Transverse colon (tissue), 4 donors: ENCODE measurements at regions not wholly inside any gene's neighbourhood (a gene's known extent, or its start where the extent isn't known, plus 50 kb on each side); places are given as distances from the start of the nearest gene placed in this dataset.

ENCODE experiments used
- DNase-seq: peaks from one replicate; pipeline ENCODE4 v3.0.0-alpha.2; 2019
- H3K27ac ChIP-seq, 4 donors: fragments of 200-600 bp; sonication (generic); 2 replicates each; pipeline ENCODE4 v1.5.1; 2016 to 2018; ENCODE audit warnings: inconsistent platforms in 4 of 4
- H3K27me3 ChIP-seq: fragments of 200-600 bp; sonication (generic); 2 replicates; pipeline ENCODE4 v1.5.1; 2017; ENCODE audit warnings: inconsistent platforms
- H3K36me3 ChIP-seq, 4 donors: fragments of 200-600 bp; sonication (generic); 2 replicates each; pipeline ENCODE4 v1.5.1; 2017 to 2019; ENCODE audit warnings: inconsistent platforms in 4 of 4
- H3K4me1 ChIP-seq, 4 donors: fragments of 200-600 bp; sonication (generic); 2 replicates each; pipeline ENCODE4 v1.5.1; 2017 to 2020; ENCODE audit warnings: inconsistent platforms in 4 of 4
- H3K4me3 ChIP-seq, 4 donors: fragments of 200-600 bp; sonication (generic); 1 replicate in 1 of 4; 2 replicates in 3 of 4; pipeline versions ENCODE4 v1.5.1 to v1.6.1; 2017 to 2019; ENCODE audit warnings: inconsistent platforms in 4 of 4
- H3K9me3 ChIP-seq, 2 donors: fragments of 200-600 bp; sonication (generic); 2 replicates each; pipeline ENCODE4 v1.5.1; 2017 to 2019; ENCODE audit warnings: inconsistent platforms in 2 of 2
- EP300 ChIP-seq: sonication (generic); formaldehyde crosslinking; IDR thresholded peaks from one replicate; pipeline ENCODE4 v1.6.1; 2017; ENCODE audit warnings: antibody characterized with exemption, low read depth
- POLR2A ChIP-seq: fragments of 450-650 bp; IDR thresholded peaks from one replicate; pipeline ENCODE4 v1.6.1; 2016; ENCODE audit warnings: antibody characterized with exemption, mild to moderate bottlenecking, moderate library complexity
- POLR2AphosphoS5 ChIP-seq, 3 donors: sonication (generic); formaldehyde crosslinking; IDR thresholded peaks; one replicate each; pipeline ENCODE4 v1.6.1; 2016; ENCODE audit warnings: antibody characterized with exemption in 3 of 3
- WGBS, 2 donors: methylation state at CpG; one replicate each; pipeline ENCODE4 v1.1.5; 2018; ENCODE audit warnings: low coverage in 1 of 2; 5-methylcytosine and 5-hydroxymethylcytosine counted together
- in situ Hi-C, 4 donors: fragments of 200-750 bp; cut with MboI; loops; one replicate each; pipeline versions ENCODE4 v1.15.0 to v1.15.1; 2017; ENCODE audit warnings: low sequenced_read_pairs in 3 of 4, low pct_ligation_motif_present in 1 of 4, low pct_unique_long_range_greater_than_20kb in 1 of 4
- intact Hi-C: fragments of 100-400 bp; cut with DNase I; formaldehyde crosslinking; loops from one replicate; pipeline ENCODE4 v1.15.1; 2023; ENCODE audit warnings: low total_unique reads
- TF ChIP-seq, protein P1 (sequence below), 5 experiments: fragments of 200-600 bp in 3 of 5; fragments of 450-650 bp in 2 of 5; sonication (generic) in 3 of 5; IDR thresholded peaks; 1 replicate in 2 of 5; 2 replicates in 3 of 5; pipeline ENCODE4 v1.5.1; 2016 to 2017; ENCODE audit warnings: antibody characterized with exemption in 5 of 5, inconsistent platforms in 3 of 5, mild to moderate bottlenecking in 2 of 5, moderate library complexity in 1 of 5

DNA sequence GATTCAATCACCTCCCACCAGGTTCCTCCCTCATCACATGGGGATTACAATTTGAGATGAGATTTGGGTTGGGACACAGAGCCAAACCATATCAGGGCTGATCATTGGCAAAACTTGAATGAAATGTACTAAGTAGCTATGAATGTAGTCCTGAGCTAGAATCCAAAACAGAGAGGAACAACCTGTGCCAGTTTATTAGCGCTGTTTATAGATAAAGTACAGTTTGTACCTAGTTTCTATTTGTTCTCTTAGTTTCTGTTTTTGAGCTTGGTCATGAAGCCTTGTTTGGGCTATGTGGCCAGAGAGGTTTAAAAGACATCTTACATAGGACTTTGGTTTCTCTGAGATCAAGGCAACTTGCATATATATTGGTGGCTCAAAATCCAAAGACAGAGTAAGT is 66.9 kb upstream of the INPP4B start:
- in situ Hi-C loops, result no loop called here
- no peaks in the 10 kb centered on the region for H3K27me3 ChIP-seq

DNA sequence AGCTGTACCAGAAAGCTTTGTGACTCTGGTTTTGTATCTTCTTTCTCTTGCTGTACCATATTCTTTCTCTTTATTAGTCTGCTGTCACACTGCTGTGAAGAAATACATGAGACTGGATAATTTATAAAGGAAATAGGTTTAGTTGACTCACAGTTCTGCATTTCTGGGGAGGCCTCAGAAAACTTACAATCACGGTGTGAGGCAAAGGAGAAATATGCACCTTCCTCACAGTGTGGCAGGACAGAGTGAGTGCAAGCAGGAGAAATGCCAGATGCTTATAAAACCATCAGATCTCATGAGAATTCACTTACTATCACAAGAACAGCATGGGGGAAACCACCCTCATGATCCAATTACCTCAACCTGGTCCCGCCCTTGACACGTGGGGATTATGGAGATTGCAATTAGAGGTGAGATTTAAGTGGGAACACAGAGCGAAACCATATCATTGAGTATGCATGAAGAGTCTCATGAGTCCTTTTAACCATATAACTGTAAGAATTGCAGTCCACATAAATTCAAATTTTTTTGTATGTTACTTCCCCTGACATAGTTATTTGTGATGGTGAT is 67.4 kb upstream of the INPP4B start:
- no peak for DNase-seq
- in situ Hi-C loops, result no loop called here
- intact Hi-C loops, result loop anchor here (10.0 kb wide), 1 partner anchor 431 kb away; no protein-coding TSS in a partner anchor
- Histone ChIP-seq H3K27ac (peak overlapping the region in 1 of 4 donors; percentile 37), H3K36me3 (no peaks in the 10 kb centered on the region), H3K9me3 (no peaks in the 10 kb centered on the region), H3K27me3 (no peaks in the 10 kb centered on the region), H3K4me1 (peaks cover 0 to 4% (median 2%) of the 10 kb centered on the region in 4 donors), H3K4me3 (no peak overlapping the region)
- no peak for TF ChIP-seq EP300
- TF ChIP-seq POLR2A, result no peak
- TF ChIP-seq, protein P1, sequence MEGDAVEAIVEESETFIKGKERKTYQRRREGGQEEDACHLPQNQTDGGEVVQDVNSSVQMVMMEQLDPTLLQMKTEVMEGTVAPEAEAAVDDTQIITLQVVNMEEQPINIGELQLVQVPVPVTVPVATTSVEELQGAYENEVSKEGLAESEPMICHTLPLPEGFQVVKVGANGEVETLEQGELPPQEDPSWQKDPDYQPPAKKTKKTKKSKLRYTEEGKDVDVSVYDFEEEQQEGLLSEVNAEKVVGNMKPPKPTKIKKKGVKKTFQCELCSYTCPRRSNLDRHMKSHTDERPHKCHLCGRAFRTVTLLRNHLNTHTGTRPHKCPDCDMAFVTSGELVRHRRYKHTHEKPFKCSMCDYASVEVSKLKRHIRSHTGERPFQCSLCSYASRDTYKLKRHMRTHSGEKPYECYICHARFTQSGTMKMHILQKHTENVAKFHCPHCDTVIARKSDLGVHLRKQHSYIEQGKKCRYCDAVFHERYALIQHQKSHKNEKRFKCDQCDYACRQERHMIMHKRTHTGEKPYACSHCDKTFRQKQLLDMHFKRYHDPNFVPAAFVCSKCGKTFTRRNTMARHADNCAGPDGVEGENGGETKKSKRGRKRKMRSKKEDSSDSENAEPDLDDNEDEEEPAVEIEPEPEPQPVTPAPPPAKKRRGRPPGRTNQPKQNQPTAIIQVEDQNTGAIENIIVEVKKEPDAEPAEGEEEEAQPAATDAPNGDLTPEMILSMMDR (IDR thresholded peaks at IDR 0.05), result no peak
- TF ChIP-seq POLR2AphosphoS5 (IDR thresholded peaks at IDR 0.05), result no peak
- WGBS, 2 donors, result 74 to 82% methylated on average over 4 of the region's 4 CpGs

More for the DNA sequence above, 66.9 kb upstream of the INPP4B start:
- H3K4me1 ChIP-seq, result peaks cover 0 to 4% (median 2%) of the 10 kb centered on the region in 4 donors
- intact Hi-C loops, result loop anchor here (10.0 kb wide), 1 partner anchor 432 kb away; no protein-coding TSS in a partner anchor
- DNase-seq, result no peak
- H3K36me3 ChIP-seq, result no peaks in the 10 kb centered on the region
- WGBS, 2 donors, result 91% methylated on average over 1 of the region's 1 CpG; no CpG with 5 or more reads in 1 of the 2 donors
- H3K27ac ChIP-seq, result peak overlapping the region in 1 of 4 donors; percentile 37
- H3K9me3 ChIP-seq, result no peaks in the 10 kb centered on the region
- no peak overlapping the region for H3K4me3 ChIP-seq
- TF ChIP-seq POLR2AphosphoS5 (IDR thresholded peaks at IDR 0.05) (peak in 1 of 3 donors; percentile 20), EP300 (peak; percentile 35)
- TF ChIP-seq, protein P1 (IDR thresholded peaks at IDR 0.05), result no peak

DNA sequence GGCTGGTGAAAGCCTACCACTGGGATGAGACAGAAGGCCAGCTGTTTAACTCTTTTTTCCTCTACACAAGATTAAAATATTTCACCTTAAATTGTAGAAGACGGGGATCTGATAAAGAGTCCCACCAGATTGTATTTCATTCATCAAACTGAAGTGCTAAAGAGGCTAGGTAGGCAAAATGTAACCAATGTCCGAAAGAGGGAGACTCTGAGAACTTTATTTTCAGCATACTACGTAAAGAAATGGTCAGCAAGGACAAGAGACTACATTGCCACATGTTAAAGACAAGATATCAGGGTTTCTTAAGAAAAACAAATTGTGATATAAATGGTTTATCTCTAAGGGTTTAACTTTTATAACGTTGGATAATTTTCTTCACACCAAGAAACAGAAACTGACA is 71.6 kb upstream of the INPP4B start:
- Histone ChIP-seq H3K27me3 (no peaks in the 10 kb centered on the region), H3K27ac (no peak overlapping the region), H3K9me3 (no peaks in the 10 kb centered on the region), H3K36me3 (no peaks in the 10 kb centered on the region), H3K4me3 (no peak overlapping the region), H3K4me1 (no peaks in the 10 kb centered on the region)
- DNase-seq, result no peak
- 64 to 69% methylated on average over 4 of the region's 4 CpGs for WGBS, 2 donors
- TF ChIP-seq POLR2A, result no peak
- TF ChIP-seq, protein P1 (IDR thresholded peaks at IDR 0.05), result no peak
- no peak for TF ChIP-seq POLR2AphosphoS5 (IDR thresholded peaks at IDR 0.05)
- no peak for TF ChIP-seq EP300
- in situ Hi-C loops, result no loop called here
- intact Hi-C loops, result loop anchor here (10.0 kb wide), 1 partner anchor 427 kb away; no protein-coding TSS in a partner anchor

DNA sequence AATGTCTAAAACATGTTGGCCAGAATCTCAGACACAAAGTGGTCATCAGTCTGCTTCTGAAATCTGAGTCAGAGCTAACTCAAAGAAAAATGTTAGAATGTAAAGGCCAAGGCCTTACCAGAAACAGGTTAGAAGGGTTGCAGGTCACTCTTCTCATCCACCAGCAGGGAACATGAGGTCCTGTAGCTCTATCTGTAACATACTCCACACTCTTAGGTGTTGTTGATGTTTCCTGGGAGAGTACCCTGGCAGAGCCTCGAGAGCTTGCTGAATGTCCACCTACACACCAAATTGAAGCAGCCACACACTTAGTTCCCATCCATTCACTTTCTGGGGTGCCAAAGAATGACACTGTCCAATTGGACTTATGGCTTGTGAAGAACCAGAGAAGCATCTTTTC is 76.6 kb upstream of the INPP4B start:
- TF ChIP-seq, protein P1 (IDR thresholded peaks at IDR 0.05), result no peak
- TF ChIP-seq EP300 (no peak), POLR2A (no peak), POLR2AphosphoS5 (IDR thresholded peaks at IDR 0.05) (no peak)
- DNase-seq, result no peak
- H3K4me1 ChIP-seq, result peaks cover 0 to 5% (median 0%) of the 10 kb centered on the region in 4 donors
- in situ Hi-C loops (no loop called here), intact Hi-C loops (no loop called here)
- 73% methylated on average over 1 of the region's 1 CpG; no CpG with 5 or more reads in 1 of the 2 donors for WGBS, 2 donors
- no peak overlapping the region for H3K4me3 ChIP-seq
- no peaks in the 10 kb centered on the region for H3K9me3 ChIP-seq
- no peak overlapping the region for H3K27ac ChIP-seq
- no peaks in the 10 kb centered on the region for H3K36me3 ChIP-seq
- no peaks in the 10 kb centered on the region for H3K27me3 ChIP-seq
